ENCODE measurements at regions not wholly inside any gene's neighbourhood (a gene's known extent, or its start where the extent isn't known, plus 50 kb on each side); places are given as distances from the start of the nearest gene placed in this dataset.

DNA sequence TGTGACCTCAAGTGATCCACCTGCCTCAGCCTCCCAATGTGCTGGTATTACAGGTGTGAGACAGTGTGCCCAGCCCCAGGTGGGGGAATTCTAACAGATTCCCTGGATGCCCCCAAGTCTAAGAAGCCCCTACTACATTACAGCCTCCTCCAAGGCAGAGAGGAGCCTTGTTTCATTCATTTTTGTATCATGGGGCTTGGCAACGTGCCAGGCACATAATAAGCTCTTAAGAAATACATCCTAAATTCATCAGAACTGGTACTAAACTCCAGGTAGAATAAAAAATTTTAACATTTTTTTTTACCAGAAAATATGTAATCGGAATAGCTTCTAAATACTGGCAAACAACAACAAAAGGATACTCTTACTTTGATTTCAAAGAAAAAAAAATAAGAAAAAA, 127.1 kb downstream of the CHIC2 start (continued):
- TF ChIP-seq SP1 (IDR thresholded peaks at IDR 0.05) (no peak), SP1 (CRISPR knock-in tag; IDR thresholded peaks at IDR 0.05) (no peak), POLR2AphosphoS2 (IDR thresholded peaks at IDR 0.05; ENCODE audit: low read depth, low read length) (no peak), U2AF1 (optimal IDR thresholded peaks at IDR 0.05; ENCODE audit: low read depth, low read length) (no peak), MBD4 (IDR thresholded peaks at IDR 0.05; ENCODE audit: borderline replicate concordance, low read length) (no peak), MXI1 (IDR thresholded peaks at IDR 0.05; ENCODE audit: borderline replicate concordance, low read depth, low read length) (no peak), MLLT10 (CRISPR knock-in tag; IDR thresholded peaks at IDR 0.05) (no peak)
- TF ChIP-seq, protein P1, sequence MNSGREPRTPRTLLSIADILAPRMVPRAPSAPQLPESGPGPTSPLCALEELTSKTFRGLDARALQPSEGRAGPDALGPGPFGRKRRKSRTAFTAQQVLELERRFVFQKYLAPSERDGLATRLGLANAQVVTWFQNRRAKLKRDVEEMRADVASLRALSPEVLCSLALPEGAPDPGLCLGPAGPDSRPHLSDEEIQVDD (CRISPR knock-in tag; IDR thresholded peaks at IDR 0.05; ENCODE audit: borderline replicate concordance) = no peak

DNA sequence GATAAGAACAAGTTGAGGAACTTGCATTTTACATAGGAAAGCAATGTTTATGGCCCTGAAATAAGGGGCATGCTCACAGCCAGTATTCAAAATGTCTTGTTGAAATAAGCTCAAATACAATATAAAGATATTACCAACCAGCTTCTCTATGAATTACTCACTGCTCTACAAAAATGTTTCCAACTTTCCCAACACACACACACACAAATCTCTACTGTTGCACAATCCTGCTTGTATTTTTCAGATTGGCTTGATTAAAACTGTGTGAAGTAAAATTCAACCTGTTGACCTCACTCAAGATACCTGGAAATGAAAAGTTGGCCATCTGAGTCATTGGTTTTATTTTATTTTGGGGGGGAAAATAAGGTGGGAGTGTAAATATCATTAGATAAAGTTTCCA, 128.6 kb downstream of the CHIC2 start:
- ATAC-seq (no peak), FAIRE-seq (no peak), DNase-seq (ENCODE audit: low spot score) (no peak)
- BruUV-seq (replicated peaks) = no TSS peak
- no peaks in the 10 kb centered on the region for H3K36me3 ChIP-seq (replicated peaks in 1 of 2; ENCODE audit: control insufficient read depth in 1 of 2, insufficient read depth in 2 of 2, low read length in 2 of 2)
- H3K27me3 ChIP-seq (ENCODE audit: control insufficient read depth in 1 of 2, insufficient read depth in 2 of 2, low read length in 2 of 2) = no peaks in the 10 kb centered on the region
- no peak overlapping the region for H3K4me2 ChIP-seq (ENCODE audit: low read depth, low read length)
- no peak overlapping the region for H3K27ac ChIP-seq (ENCODE audit: extremely low read length, insufficient read depth, low read length)
- no peaks in the 10 kb centered on the region for H3K9me3 ChIP-seq (ENCODE audit: low read length)
- intact Hi-C loops (cut with micrococcal nuclease; ENCODE audit: unreplicated experiment) (no loop called here), in situ Hi-C loops (cut with HindIII; ENCODE audit: extremely low pct_ligation_motif_present, low pct_unique_long_range_greater_than_20kb) (no loop called here)
- H3K4me1 ChIP-seq (ENCODE audit: insufficient read depth, low read length) = no peaks in the 10 kb centered on the region
- H2AFZ ChIP-seq (ENCODE audit: low read length) = no peak overlapping the region
- POLR2A ChIA-PET = no interaction called here
- CTCF ChIA-PET (ENCODE audit: low intra/inter-chr PET ratio, low total read pairs) = no interaction called here
- H4K20me1 ChIP-seq (ENCODE audit: insufficient read depth, low read length) = no peaks in the 10 kb centered on the region
- TF ChIP-seq CEBPB (IDR thresholded peaks at IDR 0.05; ENCODE audit: borderline replicate concordance, low read depth, low read length) = 0 out of 2 replicates have a peak, but pooled peaks have one; percentile 31
- no peak for TF ChIP-seq ERF (CRISPR knock-in tag; IDR thresholded peaks at IDR 0.05)
- H3K9ac ChIP-seq (ENCODE audit: insufficient read depth, low read depth, low read length) = no peak overlapping the region
- no peak overlapping the region for H3K4me3 ChIP-seq (replicated peaks in 1 of 3; ENCODE audit: insufficient read depth in 1 of 3, low read depth in 2 of 3, low read length in 3 of 3)
- no peaks in the 10 kb centered on the region for H3K79me2 ChIP-seq (ENCODE audit: insufficient read depth, low read length)
